Suprapubic skin (tissue), 4 donors: ENCODE measurements at regions not wholly inside any gene's neighbourhood (a gene's known extent, or its start where the extent isn't known, plus 50 kb on each side); places are given as distances from the start of the nearest gene placed in this dataset.

Experiments
- DNase-seq, 2 donors: peaks; one replicate each; pipeline ENCODE4 v3.0.0-alpha.2; 2019; ENCODE audit warnings: low spot score in 2 of 2
- H3K27ac ChIP-seq: fragments of 200-600 bp; sonication (generic); one replicate; pipeline ENCODE4 v1.5.1; 2019
- H3K27me3 ChIP-seq: fragments of 200-600 bp; sonication (generic); one replicate; pipeline ENCODE4 v1.5.1; 2019
- H3K36me3 ChIP-seq: fragments of 200-600 bp; sonication (generic); one replicate; pipeline ENCODE4 v1.5.1; 2019
- H3K4me1 ChIP-seq: fragments of 200-600 bp; sonication (generic); one replicate; pipeline ENCODE4 v1.5.1; 2019
- H3K4me3 ChIP-seq: fragments of 200-600 bp; sonication (generic); one replicate; pipeline ENCODE4 v1.5.1; 2019; ENCODE audit warnings: mild to moderate bottlenecking
- H3K9me3 ChIP-seq: fragments of 200-600 bp; sonication (generic); one replicate; pipeline ENCODE4 v1.5.1; 2019
- CTCF ChIP-seq, 2 donors: fragments of 200-600 bp in 1 of 2; fragments of 450-650 bp in 1 of 2; sonication (generic) in 1 of 2; IDR thresholded peaks; one replicate each; pipeline ENCODE4 v1.5.1; 2016 to 2019; ENCODE audit warnings: antibody characterized with exemption in 2 of 2, mild to moderate bottlenecking in 1 of 2, moderate library complexity in 1 of 2
- EP300 ChIP-seq: sonication (generic); formaldehyde crosslinking; IDR thresholded peaks from one replicate; pipeline ENCODE4 v1.6.1; 2017; ENCODE audit warnings: antibody characterized with exemption
- POLR2A ChIP-seq, 2 donors: fragments of 450-650 bp; IDR thresholded peaks; one replicate each; pipeline ENCODE4 v1.6.1; 2017; ENCODE audit warnings: antibody characterized with exemption in 2 of 2, mild to moderate bottlenecking in 2 of 2, moderate library complexity in 2 of 2
- POLR2AphosphoS5 ChIP-seq, 3 donors: sonication (generic); formaldehyde crosslinking; IDR thresholded peaks; one replicate each; pipeline ENCODE4 v1.6.1; 2017; ENCODE audit warnings: antibody characterized with exemption in 3 of 3
- WGBS: methylation state at CpG from one replicate; pipeline ENCODE4 v1.1.5; 2018; 5-methylcytosine and 5-hydroxymethylcytosine counted together

- Histone ChIP-seq H3K4me1 (no peaks in the 10 kb centered on the region), H3K9me3 (no peaks in the 10 kb centered on the region), H3K27ac (no peak overlapping the region), H3K4me3 (no peak overlapping the region), H3K27me3 (no peaks in the 10 kb centered on the region), H3K36me3 (no peaks in the 10 kb centered on the region)
- 88% methylated on average over 2 of the region's 2 CpGs for WGBS
- no peak for TF ChIP-seq POLR2AphosphoS5 (IDR thresholded peaks at IDR 0.05)
- no peak for TF ChIP-seq EP300
- no peak for TF ChIP-seq POLR2A (IDR thresholded peaks at IDR 0.05)
- no peak for TF ChIP-seq CTCF (IDR thresholded peaks at IDR 0.05)
- DNase-seq = no peak
Observed at GRCh38 chr2:56952871-56953270, 769.1 kb downstream of the CCDC85A start.

DNA sequence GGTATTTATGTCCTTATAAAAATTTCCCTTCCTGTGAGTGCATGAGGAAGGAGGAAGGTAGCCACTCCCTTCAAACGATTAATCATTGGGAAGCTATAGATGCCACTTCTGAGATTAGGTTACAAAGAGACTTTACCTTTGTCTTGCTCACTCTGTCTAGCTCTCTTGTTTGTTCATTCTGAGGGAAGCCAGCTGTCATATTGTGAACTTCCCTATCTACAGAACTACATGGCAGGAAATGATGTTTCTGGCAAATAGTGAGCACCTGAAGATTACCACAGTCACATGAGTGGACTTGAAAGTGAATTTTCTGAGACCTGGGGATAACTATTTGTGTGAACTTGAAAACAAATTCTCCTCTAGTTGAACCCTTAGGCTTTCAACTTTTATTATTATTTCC is 776.8 kb downstream of the CCDC85A start:
- TF ChIP-seq CTCF (IDR thresholded peaks at IDR 0.05) (no peak), POLR2A (IDR thresholded peaks at IDR 0.05) (no peak), EP300 (no peak), POLR2AphosphoS5 (IDR thresholded peaks at IDR 0.05) (no peak)
- no peak overlapping the region for H3K27ac ChIP-seq
- no peaks in the 10 kb centered on the region for H3K4me1 ChIP-seq
- 82% methylated on average over 1 of the region's 1 CpG for WGBS
- H3K9me3 ChIP-seq = peaks cover 6% of the 10 kb centered on the region
- DNase-seq = no peak
- H3K36me3 ChIP-seq = no peaks in the 10 kb centered on the region
- H3K27me3 ChIP-seq = no peaks in the 10 kb centered on the region
- H3K4me3 ChIP-seq = no peak overlapping the region

GRCh38 chr2:56962673-56963072 is 778.9 kb downstream of the CCDC85A start:
- H3K36me3 ChIP-seq = no peaks in the 10 kb centered on the region
- peaks cover 6% of the 10 kb centered on the region for H3K9me3 ChIP-seq
- no peak overlapping the region for H3K27ac ChIP-seq
- H3K4me1 ChIP-seq = no peaks in the 10 kb centered on the region
- TF ChIP-seq POLR2A (IDR thresholded peaks at IDR 0.05) = no peak
- no peak for TF ChIP-seq CTCF (IDR thresholded peaks at IDR 0.05)
- TF ChIP-seq POLR2AphosphoS5 (IDR thresholded peaks at IDR 0.05) = no peak
- no peak for TF ChIP-seq EP300
- no peaks in the 10 kb centered on the region for H3K27me3 ChIP-seq
- 96% methylated on average over 1 of the region's 1 CpG for WGBS
- H3K4me3 ChIP-seq = no peak overlapping the region
- DNase-seq = no peak

DNA sequence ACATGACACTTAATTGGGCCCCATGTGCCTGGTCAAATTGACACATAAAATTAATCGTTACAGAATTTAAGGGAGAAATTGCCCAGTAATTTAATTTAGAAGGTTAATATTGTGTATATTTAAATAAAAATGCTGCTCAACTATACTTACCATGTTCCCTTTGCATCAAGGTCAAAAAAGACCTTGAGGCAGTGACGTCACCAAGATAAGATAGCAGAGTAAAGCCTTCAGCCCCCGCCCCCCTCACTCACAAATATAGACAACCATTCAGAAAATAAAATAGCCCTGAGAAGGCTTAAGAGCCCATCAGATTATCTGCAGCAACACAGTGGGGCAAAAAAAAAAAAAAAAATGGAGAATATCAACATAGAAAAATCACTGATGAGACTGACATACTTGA is 785.7 kb downstream of the CCDC85A start:
- H3K36me3 ChIP-seq = no peaks in the 10 kb centered on the region
- H3K9me3 ChIP-seq = no peaks in the 10 kb centered on the region
- no peak overlapping the region for H3K4me3 ChIP-seq
- no peak for TF ChIP-seq POLR2AphosphoS5 (IDR thresholded peaks at IDR 0.05)
- no peak for TF ChIP-seq CTCF (IDR thresholded peaks at IDR 0.05)
- TF ChIP-seq EP300 = no peak
- no peak for TF ChIP-seq POLR2A (IDR thresholded peaks at IDR 0.05)
- 93% methylated on average over 3 of the region's 3 CpGs for WGBS
- no peaks in the 10 kb centered on the region for H3K4me1 ChIP-seq
- no peak for DNase-seq
- no peak overlapping the region for H3K27ac ChIP-seq
- no peaks in the 10 kb centered on the region for H3K27me3 ChIP-seq

DNA sequence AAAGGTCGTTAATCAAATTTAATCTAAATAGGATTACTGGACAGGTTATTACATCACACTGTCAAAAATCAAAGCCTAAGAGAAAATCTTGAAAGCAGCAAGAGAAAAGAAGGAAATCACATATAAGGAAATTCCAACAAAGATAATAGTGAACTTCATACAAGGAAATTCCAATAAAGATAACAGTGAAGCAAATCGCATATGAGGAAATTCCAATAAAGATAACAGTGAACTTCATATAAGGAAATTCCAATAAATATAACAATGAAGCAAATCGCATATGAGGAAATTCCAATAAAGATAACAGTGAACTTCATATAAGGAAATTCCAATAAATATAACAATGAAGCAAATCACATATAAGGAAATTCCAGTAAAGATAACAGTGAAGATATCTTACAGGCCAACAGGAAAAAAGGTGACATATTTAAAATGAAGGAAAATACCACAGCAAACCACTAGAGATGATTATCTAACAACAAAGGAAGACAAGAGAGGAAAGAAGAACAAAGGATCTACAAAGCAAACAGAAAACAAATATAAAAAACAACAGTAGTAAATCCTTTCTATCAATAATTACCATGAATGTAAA is 787.7 kb downstream of the CCDC85A start:
- TF ChIP-seq POLR2A (IDR thresholded peaks at IDR 0.05) (no peak), POLR2AphosphoS5 (IDR thresholded peaks at IDR 0.05) (no peak), EP300 (no peak), CTCF (IDR thresholded peaks at IDR 0.05) (no peak)
- 79% methylated on average over 3 of the region's 3 CpGs for WGBS

More for the DNA sequence above, 787.7 kb downstream of the CCDC85A start:
- Histone ChIP-seq H3K27ac (no peak overlapping the region), H3K36me3 (no peaks in the 10 kb centered on the region), H3K27me3 (no peaks in the 10 kb centered on the region), H3K4me1 (no peaks in the 10 kb centered on the region), H3K4me3 (no peak overlapping the region), H3K9me3 (no peaks in the 10 kb centered on the region)
- no peak for DNase-seq
